ENCODE measurements at regions not wholly inside any gene's neighbourhood (a gene's known extent, or its start where the extent isn't known, plus 50 kb on each side); places are given as distances from the start of the nearest gene placed in this dataset.

DNA sequence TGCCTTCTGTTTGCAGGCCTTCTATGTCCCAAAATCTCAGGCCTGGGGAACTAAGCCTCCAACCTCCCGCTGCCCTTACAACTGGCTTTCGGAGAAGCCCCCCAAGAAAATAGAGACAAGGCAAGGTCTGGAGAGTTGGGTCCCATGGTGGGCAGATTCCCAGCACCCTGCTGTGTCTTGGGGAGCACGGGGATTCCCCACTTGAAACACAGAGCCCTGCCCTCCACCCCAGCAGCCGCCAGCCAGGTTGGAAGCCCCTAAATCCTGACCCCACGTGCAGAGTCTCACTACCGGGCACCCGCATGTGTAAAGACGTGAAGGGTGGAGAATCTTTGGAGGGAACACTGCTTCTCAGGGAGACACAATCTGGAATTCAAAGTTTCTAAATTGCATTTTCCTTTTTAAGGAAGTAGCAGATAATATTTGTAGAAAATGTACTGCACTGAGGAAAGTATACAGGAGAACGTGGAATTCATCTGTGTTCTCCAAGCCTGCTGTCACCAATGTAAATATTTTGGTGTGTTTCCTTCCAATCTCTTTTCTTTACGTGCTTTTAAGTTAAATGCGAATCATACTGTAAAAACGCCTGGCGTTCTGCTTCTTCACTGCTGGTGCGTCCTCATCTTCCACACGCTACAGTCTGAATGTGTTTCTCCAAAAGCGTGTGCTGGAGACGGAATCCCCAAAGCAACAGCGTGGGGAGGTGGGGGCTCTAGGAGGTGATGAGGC is 220.9 kb downstream of the BRD1 start:
- Histone ChIP-seq H4K20me1 (ENCODE audit: insufficient read depth, low read length) (no peaks in the 10 kb centered on the region), H2BK15ac (ENCODE audit: low read depth, low read length) (no peak overlapping the region), H3K56ac (ENCODE audit: extremely low read depth, insufficient read depth, low read length) (no peak overlapping the region), H3K4me2 (ENCODE audit: low read depth, low read length) (no peak overlapping the region), H3K9me1 (ENCODE audit: insufficient read depth, low read length) (no peaks in the 10 kb centered on the region), H3K14ac (replicated peaks; ENCODE audit: low read depth, low read length) (no peak overlapping the region), H3K23ac (ENCODE audit: low read depth, low read length) (no peak overlapping the region), H4K8ac (ENCODE audit: low read depth in 2 of 2, low read length in 2 of 2) (no peak overlapping the region), H3K4ac (ENCODE audit: low read depth, low read length) (no peak overlapping the region), H2BK120ac (ENCODE audit: low read depth, low read length) (no peak overlapping the region), H4K5ac (ENCODE audit: low read depth, low read length) (no peak overlapping the region), H3K9ac (ENCODE audit: low read depth, low read length) (no peak overlapping the region), H3K4me3 (ENCODE audit: insufficient read depth, low read depth, low read length) (no peak overlapping the region), H3K9me3 (ENCODE audit: control insufficient read depth, insufficient read depth, low read length) (peaks cover 49% of the 10 kb centered on the region), H2AFZ (replicated peaks; ENCODE audit: low read length, poor library complexity) (no peak overlapping the region), H3K27ac (ENCODE audit: insufficient read depth, low read length) (no peak overlapping the region), H2AK9ac (replicated peaks; ENCODE audit: low read depth, low read length, poor library complexity) (no peak overlapping the region), H3K18ac (ENCODE audit: low read depth, low read length) (no peak overlapping the region), H4K91ac (ENCODE audit: insufficient read depth, low read depth, low read length) (no peak overlapping the region), H2BK5ac (ENCODE audit: low read depth, low read length, poor library complexity, severe bottlenecking) (no peak overlapping the region), H3K4me1 (ENCODE audit: control insufficient read depth, insufficient read depth, low read length) (no peaks in the 10 kb centered on the region), H3K36me3 (ENCODE audit: control insufficient read depth, insufficient read depth, low read length) (no peaks in the 10 kb centered on the region), H3K79me1 (ENCODE audit: low read depth in 1 of 2, low read length in 2 of 2) (no peaks in the 10 kb centered on the region), H3K27me3 (ENCODE audit: control insufficient read depth, insufficient read depth, low read length) (no peaks in the 10 kb centered on the region), H2BK20ac (ENCODE audit: low read depth, low read length) (no peak overlapping the region), H2AK5ac (ENCODE audit: low read depth, low read length) (no peak overlapping the region)
- intact Hi-C loops (cut with micrococcal nuclease) = no loop called here
- no TSS peak for BruUV-seq (replicated peaks)
- ChIA-PET CTCF (no interaction called here), POLR2A (ENCODE audit: unreplicated experiment) (no interaction called here)
- dilution Hi-C loops (cut with HindIII; ENCODE audit: low sequenced_read_pairs, unreplicated experiment) = no loop called here
- 33% methylated on average over 1 of the region's 18 CpGs; no CpG with 5 or more reads in 1 of the 2 experiments for WGBS, 2 experiments (ENCODE audit: extremely low coverage in 2 of 2, insufficient read length in 1 of 2)
- TF ChIP-seq RAD21 (IDR thresholded peaks at IDR 0.05; ENCODE audit: low read length) = no peak
- TF ChIP-seq BHLHE40 (IDR thresholded peaks at IDR 0.05; ENCODE audit: low read depth, low read length) = no peak
- no peak for TF ChIP-seq ELK1 (IDR thresholded peaks at IDR 0.05; ENCODE audit: borderline replicate concordance, low read depth, low read length)
- TF ChIP-seq RFX5 (IDR thresholded peaks at IDR 0.05; ENCODE audit: low read depth, low read length) = no peak
- no peak for TF ChIP-seq MXI1 (IDR thresholded peaks at IDR 0.05; ENCODE audit: borderline replicate concordance, low read depth, low read length)
- TF ChIP-seq, protein P1, sequence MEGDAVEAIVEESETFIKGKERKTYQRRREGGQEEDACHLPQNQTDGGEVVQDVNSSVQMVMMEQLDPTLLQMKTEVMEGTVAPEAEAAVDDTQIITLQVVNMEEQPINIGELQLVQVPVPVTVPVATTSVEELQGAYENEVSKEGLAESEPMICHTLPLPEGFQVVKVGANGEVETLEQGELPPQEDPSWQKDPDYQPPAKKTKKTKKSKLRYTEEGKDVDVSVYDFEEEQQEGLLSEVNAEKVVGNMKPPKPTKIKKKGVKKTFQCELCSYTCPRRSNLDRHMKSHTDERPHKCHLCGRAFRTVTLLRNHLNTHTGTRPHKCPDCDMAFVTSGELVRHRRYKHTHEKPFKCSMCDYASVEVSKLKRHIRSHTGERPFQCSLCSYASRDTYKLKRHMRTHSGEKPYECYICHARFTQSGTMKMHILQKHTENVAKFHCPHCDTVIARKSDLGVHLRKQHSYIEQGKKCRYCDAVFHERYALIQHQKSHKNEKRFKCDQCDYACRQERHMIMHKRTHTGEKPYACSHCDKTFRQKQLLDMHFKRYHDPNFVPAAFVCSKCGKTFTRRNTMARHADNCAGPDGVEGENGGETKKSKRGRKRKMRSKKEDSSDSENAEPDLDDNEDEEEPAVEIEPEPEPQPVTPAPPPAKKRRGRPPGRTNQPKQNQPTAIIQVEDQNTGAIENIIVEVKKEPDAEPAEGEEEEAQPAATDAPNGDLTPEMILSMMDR (conservative IDR thresholded peaks at IDR 0.05; ENCODE audit: low read depth, low read length) = no peak
- TF ChIP-seq NFE2L2 (IDR thresholded peaks at IDR 0.05; ENCODE audit: low read depth, low read length) = no peak
- no peak for TF ChIP-seq POLR2A (IDR thresholded peaks at IDR 0.05; ENCODE audit: low read depth, low read length)
- no peak for TF ChIP-seq CEBPB (IDR thresholded peaks at IDR 0.05; ENCODE audit: low read depth, low read length)
- TF ChIP-seq RCOR1 (IDR thresholded peaks at IDR 0.05; ENCODE audit: insufficient replicate concordance, low read length) = no peak
- no peak for TF ChIP-seq SMC3 (IDR thresholded peaks at IDR 0.05; ENCODE audit: low read depth, low read length)
- no peak for TF ChIP-seq CHD1 (IDR thresholded peaks at IDR 0.05; ENCODE audit: low read depth, low read length)
- TF ChIP-seq, protein P2, sequence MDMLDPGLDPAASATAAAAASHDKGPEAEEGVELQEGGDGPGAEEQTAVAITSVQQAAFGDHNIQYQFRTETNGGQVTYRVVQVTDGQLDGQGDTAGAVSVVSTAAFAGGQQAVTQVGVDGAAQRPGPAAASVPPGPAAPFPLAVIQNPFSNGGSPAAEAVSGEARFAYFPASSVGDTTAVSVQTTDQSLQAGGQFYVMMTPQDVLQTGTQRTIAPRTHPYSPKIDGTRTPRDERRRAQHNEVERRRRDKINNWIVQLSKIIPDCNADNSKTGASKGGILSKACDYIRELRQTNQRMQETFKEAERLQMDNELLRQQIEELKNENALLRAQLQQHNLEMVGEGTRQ (IDR thresholded peaks at IDR 0.05; ENCODE audit: low read depth, low read length) = no peak
- no peak for TF ChIP-seq MAFK (IDR thresholded peaks at IDR 0.05; ENCODE audit: low read depth, low read length)
- TF ChIP-seq FOS (IDR thresholded peaks at IDR 0.05; ENCODE audit: low read depth, low read length) = no peak
- TF ChIP-seq MAZ (IDR thresholded peaks at IDR 0.05; ENCODE audit: borderline replicate concordance, low read depth, low read length) = no peak
- DNase-seq (no peak), ATAC-seq (ENCODE audit: low read depth) (no peak)
- in situ Hi-C loops (cut with MboI; ENCODE audit: low sequenced_read_pairs) = no loop called here

All from IMR-90 (cell line).